ENCODE measurements at regions not wholly inside any gene's neighbourhood (a gene's known extent, or its start where the extent isn't known, plus 50 kb on each side); places are given as distances from the start of the nearest gene placed in this dataset.
"Not testable (repeated sequence)": the region's sequence is repeated elsewhere in the genome, so short reads cannot be mapped to it uniquely, and the experiment has no call there.

GRCh38 chr12:46992051-46992450 is 87.4 kb upstream of the PCED1B start:
- TF ChIP-seq, protein P1, sequence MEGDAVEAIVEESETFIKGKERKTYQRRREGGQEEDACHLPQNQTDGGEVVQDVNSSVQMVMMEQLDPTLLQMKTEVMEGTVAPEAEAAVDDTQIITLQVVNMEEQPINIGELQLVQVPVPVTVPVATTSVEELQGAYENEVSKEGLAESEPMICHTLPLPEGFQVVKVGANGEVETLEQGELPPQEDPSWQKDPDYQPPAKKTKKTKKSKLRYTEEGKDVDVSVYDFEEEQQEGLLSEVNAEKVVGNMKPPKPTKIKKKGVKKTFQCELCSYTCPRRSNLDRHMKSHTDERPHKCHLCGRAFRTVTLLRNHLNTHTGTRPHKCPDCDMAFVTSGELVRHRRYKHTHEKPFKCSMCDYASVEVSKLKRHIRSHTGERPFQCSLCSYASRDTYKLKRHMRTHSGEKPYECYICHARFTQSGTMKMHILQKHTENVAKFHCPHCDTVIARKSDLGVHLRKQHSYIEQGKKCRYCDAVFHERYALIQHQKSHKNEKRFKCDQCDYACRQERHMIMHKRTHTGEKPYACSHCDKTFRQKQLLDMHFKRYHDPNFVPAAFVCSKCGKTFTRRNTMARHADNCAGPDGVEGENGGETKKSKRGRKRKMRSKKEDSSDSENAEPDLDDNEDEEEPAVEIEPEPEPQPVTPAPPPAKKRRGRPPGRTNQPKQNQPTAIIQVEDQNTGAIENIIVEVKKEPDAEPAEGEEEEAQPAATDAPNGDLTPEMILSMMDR (IDR thresholded peaks at IDR 0.05) = not testable (repeated sequence)
- TF ChIP-seq POLR2A (IDR thresholded peaks at IDR 0.05) = not testable (repeated sequence)
